HL-60 (cell line): ENCODE measurements at regions not wholly inside any gene's neighbourhood (a gene's known extent, or its start where the extent isn't known, plus 50 kb on each side); places are given as distances from the start of the nearest gene placed in this dataset.

Experiments
- DNase-seq, 2 experiments: peaks; one replicate each; pipeline ENCODE4 v3.0.0-alpha.2; 2010 to 2020; ENCODE audit warnings: low read depth in 1 of 2, low spot score in 1 of 2
- H3K27ac ChIP-seq: fragments of 250-450 bp; sonication (Bioruptor Pico); replicated peaks from 2 replicates; pipeline ENCODE4 v1.5.1; 2020; ENCODE audit warnings: mild to moderate bottlenecking, moderate library complexity
- H3K27me3 ChIP-seq: fragments of 250-450 bp; sonication (Bioruptor Pico); 2 replicates; pipeline ENCODE4 v1.5.1; 2021; ENCODE audit warnings: mild to moderate bottlenecking, moderate library complexity; ENCODE audit not compliant: insufficient read depth, poor library complexity, severe bottlenecking
- H3K4me3 ChIP-seq: replicated peaks from 2 replicates; pipeline ENCODE4 v1.5.1; 2011; ENCODE audit warnings: mild to moderate bottlenecking, control low read depth, low read length; ENCODE audit not compliant: insufficient read depth
- GABPA ChIP-seq: IDR thresholded peaks from 2 replicates; pipeline ENCODE4 v1.6.1; 2012; ENCODE audit warnings: low read depth
- POLR2AphosphoS5 ChIP-seq: IDR thresholded peaks from 2 replicates; pipeline ENCODE4 v1.6.1; 2012; ENCODE audit warnings: low read depth
- SPI1 ChIP-seq: IDR thresholded peaks from 2 replicates; pipeline ENCODE4 v1.6.1; 2012; ENCODE audit warnings: low read depth, mild to moderate bottlenecking, borderline replicate concordance
- TF ChIP-seq, protein P1 (sequence below): IDR thresholded peaks from one replicate; pipeline ENCODE4 v1.5.1; 2011; ENCODE audit warnings: low read length, control low read depth, inconsistent platforms; ENCODE audit not compliant: insufficient read depth
- TF ChIP-seq, protein P2 (sequence below): IDR thresholded peaks from 2 replicates; pipeline ENCODE4 v1.6.1; 2012; ENCODE audit warnings: low read depth; ENCODE audit not compliant: insufficient replicate concordance

- no peak overlapping the region for H3K4me3 ChIP-seq
- DNase-seq = no peak
- no peak overlapping the region for H3K27ac ChIP-seq
- H3K27me3 ChIP-seq = no peaks in the 10 kb centered on the region
- no peak for TF ChIP-seq SPI1
- TF ChIP-seq, protein P1, sequence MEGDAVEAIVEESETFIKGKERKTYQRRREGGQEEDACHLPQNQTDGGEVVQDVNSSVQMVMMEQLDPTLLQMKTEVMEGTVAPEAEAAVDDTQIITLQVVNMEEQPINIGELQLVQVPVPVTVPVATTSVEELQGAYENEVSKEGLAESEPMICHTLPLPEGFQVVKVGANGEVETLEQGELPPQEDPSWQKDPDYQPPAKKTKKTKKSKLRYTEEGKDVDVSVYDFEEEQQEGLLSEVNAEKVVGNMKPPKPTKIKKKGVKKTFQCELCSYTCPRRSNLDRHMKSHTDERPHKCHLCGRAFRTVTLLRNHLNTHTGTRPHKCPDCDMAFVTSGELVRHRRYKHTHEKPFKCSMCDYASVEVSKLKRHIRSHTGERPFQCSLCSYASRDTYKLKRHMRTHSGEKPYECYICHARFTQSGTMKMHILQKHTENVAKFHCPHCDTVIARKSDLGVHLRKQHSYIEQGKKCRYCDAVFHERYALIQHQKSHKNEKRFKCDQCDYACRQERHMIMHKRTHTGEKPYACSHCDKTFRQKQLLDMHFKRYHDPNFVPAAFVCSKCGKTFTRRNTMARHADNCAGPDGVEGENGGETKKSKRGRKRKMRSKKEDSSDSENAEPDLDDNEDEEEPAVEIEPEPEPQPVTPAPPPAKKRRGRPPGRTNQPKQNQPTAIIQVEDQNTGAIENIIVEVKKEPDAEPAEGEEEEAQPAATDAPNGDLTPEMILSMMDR = no peak
- no peak for TF ChIP-seq GABPA
- TF ChIP-seq POLR2AphosphoS5 = no peak
- TF ChIP-seq, protein P2, sequence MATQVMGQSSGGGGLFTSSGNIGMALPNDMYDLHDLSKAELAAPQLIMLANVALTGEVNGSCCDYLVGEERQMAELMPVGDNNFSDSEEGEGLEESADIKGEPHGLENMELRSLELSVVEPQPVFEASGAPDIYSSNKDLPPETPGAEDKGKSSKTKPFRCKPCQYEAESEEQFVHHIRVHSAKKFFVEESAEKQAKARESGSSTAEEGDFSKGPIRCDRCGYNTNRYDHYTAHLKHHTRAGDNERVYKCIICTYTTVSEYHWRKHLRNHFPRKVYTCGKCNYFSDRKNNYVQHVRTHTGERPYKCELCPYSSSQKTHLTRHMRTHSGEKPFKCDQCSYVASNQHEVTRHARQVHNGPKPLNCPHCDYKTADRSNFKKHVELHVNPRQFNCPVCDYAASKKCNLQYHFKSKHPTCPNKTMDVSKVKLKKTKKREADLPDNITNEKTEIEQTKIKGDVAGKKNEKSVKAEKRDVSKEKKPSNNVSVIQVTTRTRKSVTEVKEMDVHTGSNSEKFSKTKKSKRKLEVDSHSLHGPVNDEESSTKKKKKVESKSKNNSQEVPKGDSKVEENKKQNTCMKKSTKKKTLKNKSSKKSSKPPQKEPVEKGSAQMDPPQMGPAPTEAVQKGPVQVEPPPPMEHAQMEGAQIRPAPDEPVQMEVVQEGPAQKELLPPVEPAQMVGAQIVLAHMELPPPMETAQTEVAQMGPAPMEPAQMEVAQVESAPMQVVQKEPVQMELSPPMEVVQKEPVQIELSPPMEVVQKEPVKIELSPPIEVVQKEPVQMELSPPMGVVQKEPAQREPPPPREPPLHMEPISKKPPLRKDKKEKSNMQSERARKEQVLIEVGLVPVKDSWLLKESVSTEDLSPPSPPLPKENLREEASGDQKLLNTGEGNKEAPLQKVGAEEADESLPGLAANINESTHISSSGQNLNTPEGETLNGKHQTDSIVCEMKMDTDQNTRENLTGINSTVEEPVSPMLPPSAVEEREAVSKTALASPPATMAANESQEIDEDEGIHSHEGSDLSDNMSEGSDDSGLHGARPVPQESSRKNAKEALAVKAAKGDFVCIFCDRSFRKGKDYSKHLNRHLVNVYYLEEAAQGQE = no peak
These were observed 369.3 kb upstream of the TMPRSS15 start for GRCh38 chr21:18772897-18773296.

DNA sequence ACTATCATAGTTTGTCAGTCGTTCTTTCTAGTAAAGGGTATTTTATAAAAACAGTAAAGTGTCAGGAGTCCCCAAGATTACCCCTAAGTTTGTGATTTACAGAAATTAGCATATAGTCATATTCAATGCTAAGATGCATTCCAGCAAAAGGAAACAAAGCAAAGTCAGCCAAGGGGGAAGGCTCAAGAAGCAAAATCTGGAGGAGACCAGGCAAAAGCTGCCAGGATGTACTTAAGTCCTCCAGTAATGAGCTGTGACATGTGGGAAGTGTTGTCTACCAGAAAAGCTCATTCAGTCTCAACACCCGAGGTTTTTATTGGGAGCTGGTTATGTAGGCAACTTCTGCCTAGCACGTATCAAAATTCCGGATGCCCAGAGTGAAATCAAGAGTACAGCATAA is 373.4 kb upstream of the TMPRSS15 start:
- Histone ChIP-seq H3K27ac (no peak overlapping the region), H3K4me3 (no peak overlapping the region), H3K27me3 (no peaks in the 10 kb centered on the region)
- no peak for DNase-seq
- no peak for TF ChIP-seq POLR2AphosphoS5
- TF ChIP-seq, protein P1 = no peak
- TF ChIP-seq, protein P2 = no peak
- no peak for TF ChIP-seq GABPA
- TF ChIP-seq SPI1 = no peak

- no peaks in the 10 kb centered on the region for H3K27me3 ChIP-seq
- DNase-seq = no peak
- H3K27ac ChIP-seq = no peak overlapping the region
- TF ChIP-seq POLR2AphosphoS5 = no peak
- TF ChIP-seq, protein P2 = no peak
- TF ChIP-seq SPI1 = no peak
- TF ChIP-seq, protein P1 = no peak
- no peak for TF ChIP-seq GABPA
- no peak overlapping the region for H3K4me3 ChIP-seq
These were observed 379.1 kb upstream of the TMPRSS15 start for GRCh38 chr21:18782721-18783120.
